ENCODE measurements at regions not wholly inside any gene's neighbourhood (a gene's known extent, or its start where the extent isn't known, plus 50 kb on each side); places are given as distances from the start of the nearest gene placed in this dataset.

DNA sequence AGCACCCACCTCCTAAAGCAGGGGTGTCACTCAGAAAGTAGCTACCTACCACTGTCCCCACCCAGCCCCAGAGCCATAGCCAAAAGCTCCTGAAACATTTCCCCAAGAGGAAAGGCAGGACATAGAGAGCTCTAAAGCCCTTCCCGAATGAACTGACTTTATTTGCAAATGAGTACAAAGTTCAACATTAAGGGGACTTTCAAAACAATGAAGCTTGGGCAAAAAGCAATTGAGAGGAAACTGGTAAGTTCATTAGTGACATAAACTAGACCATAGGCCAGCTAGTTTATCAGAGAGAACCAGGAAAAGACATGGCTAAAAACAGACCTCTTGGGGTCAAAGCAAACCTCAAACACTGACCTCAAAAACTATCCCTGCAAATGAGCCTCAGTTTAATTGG is 72.7 kb downstream of the IGLL5 start:
- no peak for TF ChIP-seq POLR2AphosphoS5 (IDR thresholded peaks at IDR 0.05; ENCODE audit: low read depth, low read length)
- no peak for TF ChIP-seq CTCF (IDR thresholded peaks at IDR 0.05)
- TF ChIP-seq REST (IDR thresholded peaks at IDR 0.05; ENCODE audit: insufficient read depth in 1 of 2, low read depth in 2 of 2, low read length in 1 of 2) = no peak
- TF ChIP-seq SIN3A (IDR thresholded peaks at IDR 0.05; ENCODE audit: borderline replicate concordance, insufficient read depth, low read depth, low read length) = no peak
- no peak for TF ChIP-seq TCF7L2 (IDR thresholded peaks at IDR 0.05; ENCODE audit: low read depth, low read length)
